GM19455 (cell line): ENCODE measurements at regions not wholly inside any gene's neighbourhood (a gene's known extent, or its start where the extent isn't known, plus 50 kb on each side); places are given as distances from the start of the nearest gene placed in this dataset.
"Not testable (repeated sequence)": the region's sequence is repeated elsewhere in the genome, so short reads cannot be mapped to it uniquely, and the experiment has no call there.

ENCODE experiments used
- ATAC-seq: cut with Tn5 transposase; IDR thresholded peaks from one replicate; pipeline ENCODE4 v1.9.1; 2021; ENCODE audit not compliant: unreplicated experiment

- ATAC-seq = not testable (repeated sequence)
Observed at GRCh38 chr14:97068293-97068692, 271.1 kb downstream of the VRK1 start.

GRCh38 chr14:97070259-97070658, 273.1 kb downstream of the VRK1 start:
- no peak for ATAC-seq

GRCh38 chr14:97071177-97071576, 274.0 kb downstream of the VRK1 start:
- no peak for ATAC-seq

GRCh38 chr14:97073622-97074021, 276.4 kb downstream of the VRK1 start:
- no peak for ATAC-seq

- ATAC-seq = no peak
Observed at GRCh38 chr14:97074456-97074855, 277.3 kb downstream of the VRK1 start.

- ATAC-seq = no peak
Observed at GRCh38 chr14:97074856-97075255, 277.7 kb downstream of the VRK1 start.

- ATAC-seq = no peak
Observed at GRCh38 chr14:97077253-97077653, 280.1 kb downstream of the VRK1 start.

- no peak for ATAC-seq
Observed at GRCh38 chr14:97077687-97078086, 280.5 kb downstream of the VRK1 start.

GRCh38 chr14:97080991-97081390, 283.8 kb downstream of the VRK1 start:
- no peak for ATAC-seq

GRCh38 chr14:97095269-97095668, 298.1 kb downstream of the VRK1 start:
- ATAC-seq = no peak

- ATAC-seq = no peak
Observed at GRCh38 chr14:97097296-97097695, 300.1 kb downstream of the VRK1 start.

- no peak for ATAC-seq
Observed at GRCh38 chr14:97100306-97100705, 303.1 kb downstream of the VRK1 start.

GRCh38 chr14:97101561-97101960, 304.4 kb downstream of the VRK1 start:
- no peak for ATAC-seq

GRCh38 chr14:97104029-97104428, 306.8 kb downstream of the VRK1 start:
- ATAC-seq = no peak

- ATAC-seq = no peak
Observed at GRCh38 chr14:97106166-97106565, 309.0 kb downstream of the VRK1 start.

- ATAC-seq = no peak
Observed at GRCh38 chr14:97106609-97107008, 309.4 kb downstream of the VRK1 start.

- no peak for ATAC-seq
Observed at GRCh38 chr14:97107080-97107479, 309.9 kb downstream of the VRK1 start.

GRCh38 chr14:97107760-97108159, 310.6 kb downstream of the VRK1 start:
- no peak for ATAC-seq

- ATAC-seq = no peak
Observed at GRCh38 chr14:97109234-97109633, 312.1 kb downstream of the VRK1 start.

- no peak for ATAC-seq
Observed at GRCh38 chr14:97113339-97113738, 316.2 kb downstream of the VRK1 start.

GRCh38 chr14:97116546-97116945, 319.4 kb downstream of the VRK1 start:
- no peak for ATAC-seq

GRCh38 chr14:97117693-97118092, 320.5 kb downstream of the VRK1 start:
- no peak for ATAC-seq

GRCh38 chr14:97120204-97120603, 323.0 kb downstream of the VRK1 start:
- ATAC-seq = no peak

- ATAC-seq = no peak
Observed at GRCh38 chr14:97120611-97121031, 323.4 kb downstream of the VRK1 start.
